HG03097 (cell line): ENCODE measurements at regions not wholly inside any gene's neighbourhood (a gene's known extent, or its start where the extent isn't known, plus 50 kb on each side); places are given as distances from the start of the nearest gene placed in this dataset.
"Not testable (repeated sequence)": the region's sequence is repeated elsewhere in the genome, so short reads cannot be mapped to it uniquely, and the experiment has no call there.

Experiments used
- ATAC-seq: cut with Tn5 transposase; IDR thresholded peaks from one replicate; pipeline ENCODE4 v1.9.1; 2021; ENCODE audit not compliant: unreplicated experiment, low FRiP score

- ATAC-seq, result no peak
These were observed 382.8 kb upstream of the CTSO start for GRCh38 chr4:156336511-156336910.

- no peak for ATAC-seq
These were observed 382.1 kb upstream of the CTSO start for GRCh38 chr4:156335721-156336120.

GRCh38 chr4:156330436-156331031, 376.9 kb upstream of the CTSO start:
- ATAC-seq, result no peak

GRCh38 chr4:156329779-156330178, 376.1 kb upstream of the CTSO start:
- no peak for ATAC-seq

- no peak for ATAC-seq
These were observed 375.2 kb upstream of the CTSO start for GRCh38 chr4:156328882-156329281.

GRCh38 chr4:156326246-156326645, 372.6 kb upstream of the CTSO start:
- ATAC-seq, result no peak

GRCh38 chr4:156322592-156322991, 368.9 kb upstream of the CTSO start:
- no peak for ATAC-seq

- ATAC-seq, result no peak
These were observed 367.5 kb upstream of the CTSO start for GRCh38 chr4:156321203-156321602.

- no peak for ATAC-seq
These were observed 359.8 kb upstream of the CTSO start for GRCh38 chr4:156313497-156313896.

- no peak for ATAC-seq
These were observed 358.7 kb upstream of the CTSO start for GRCh38 chr4:156312261-156312847.

- ATAC-seq, result no peak
These were observed 355.4 kb upstream of the CTSO start for GRCh38 chr4:156309031-156309430.

- no peak for ATAC-seq
These were observed 350.0 kb upstream of the CTSO start for GRCh38 chr4:156303708-156304107.

- no peak for ATAC-seq
These were observed 344.6 kb upstream of the CTSO start for GRCh38 chr4:156298230-156298629.

- ATAC-seq, result no peak
These were observed 342.1 kb upstream of the CTSO start for GRCh38 chr4:156295676-156296195.

GRCh38 chr4:156294577-156294976, 340.9 kb upstream of the CTSO start:
- no peak for ATAC-seq

GRCh38 chr4:156293657-156294297, 340.1 kb upstream of the CTSO start:
- no peak for ATAC-seq

- no peak for ATAC-seq
These were observed 337.7 kb upstream of the CTSO start for GRCh38 chr4:156291317-156291716.

- no peak for ATAC-seq
These were observed 337.1 kb upstream of the CTSO start for GRCh38 chr4:156290811-156291210.

- not testable (repeated sequence) for ATAC-seq
These were observed 336.4 kb upstream of the CTSO start for GRCh38 chr4:156290026-156290425.

GRCh38 chr4:156280686-156281085, 327.0 kb upstream of the CTSO start:
- ATAC-seq, result no peak

- no peak for ATAC-seq
These were observed 311.7 kb upstream of the CTSO start for GRCh38 chr4:156265407-156265806.

- ATAC-seq, result no peak
These were observed 307.6 kb upstream of the CTSO start for GRCh38 chr4:156261230-156261629.
